Thyroid gland (tissue), 4 donors: ENCODE measurements at regions not wholly inside any gene's neighbourhood (a gene's known extent, or its start where the extent isn't known, plus 50 kb on each side); places are given as distances from the start of the nearest gene placed in this dataset.

ENCODE experiments used
- POLR2A ChIP-seq, 2 donors: fragments of 450-650 bp; IDR thresholded peaks; one replicate each; pipeline ENCODE4 v1.6.1; 2017; ENCODE audit warnings: antibody characterized with exemption in 2 of 2, mild to moderate bottlenecking in 2 of 2, moderate library complexity in 1 of 2
- TF ChIP-seq, protein P1 (sequence below), 6 experiments: fragments of 200-600 bp in 3 of 6; fragments of 450-650 bp in 3 of 6; sonication (generic) in 3 of 6; IDR thresholded peaks; one replicate each; pipeline ENCODE4 v1.5.1; 2016 to 2019; ENCODE audit warnings: antibody characterized with exemption in 6 of 6, mild to moderate bottlenecking in 2 of 6, inconsistent platforms in 1 of 6, moderate library complexity in 1 of 6

DNA sequence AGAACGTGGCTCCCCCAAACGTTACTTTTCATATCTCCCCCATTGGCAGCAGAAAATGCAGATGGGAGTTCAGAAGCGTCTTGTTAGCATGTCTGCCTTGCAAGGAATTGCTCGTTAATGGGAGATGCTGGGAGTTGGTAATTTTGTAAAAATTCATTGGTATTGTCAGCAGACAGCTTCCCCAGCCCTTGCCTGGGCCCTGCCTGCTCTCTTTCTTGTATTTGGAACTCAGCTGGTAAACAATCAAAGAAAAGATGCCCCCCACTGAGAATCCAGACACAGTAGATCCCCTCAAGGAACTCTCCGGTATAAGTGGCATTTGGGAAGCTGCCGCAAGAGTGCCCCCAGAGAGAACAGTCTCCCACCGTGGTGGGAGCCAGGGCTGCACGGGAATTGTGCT, 94.4 kb upstream of the IGSF21 start:
- TF ChIP-seq, protein P1, sequence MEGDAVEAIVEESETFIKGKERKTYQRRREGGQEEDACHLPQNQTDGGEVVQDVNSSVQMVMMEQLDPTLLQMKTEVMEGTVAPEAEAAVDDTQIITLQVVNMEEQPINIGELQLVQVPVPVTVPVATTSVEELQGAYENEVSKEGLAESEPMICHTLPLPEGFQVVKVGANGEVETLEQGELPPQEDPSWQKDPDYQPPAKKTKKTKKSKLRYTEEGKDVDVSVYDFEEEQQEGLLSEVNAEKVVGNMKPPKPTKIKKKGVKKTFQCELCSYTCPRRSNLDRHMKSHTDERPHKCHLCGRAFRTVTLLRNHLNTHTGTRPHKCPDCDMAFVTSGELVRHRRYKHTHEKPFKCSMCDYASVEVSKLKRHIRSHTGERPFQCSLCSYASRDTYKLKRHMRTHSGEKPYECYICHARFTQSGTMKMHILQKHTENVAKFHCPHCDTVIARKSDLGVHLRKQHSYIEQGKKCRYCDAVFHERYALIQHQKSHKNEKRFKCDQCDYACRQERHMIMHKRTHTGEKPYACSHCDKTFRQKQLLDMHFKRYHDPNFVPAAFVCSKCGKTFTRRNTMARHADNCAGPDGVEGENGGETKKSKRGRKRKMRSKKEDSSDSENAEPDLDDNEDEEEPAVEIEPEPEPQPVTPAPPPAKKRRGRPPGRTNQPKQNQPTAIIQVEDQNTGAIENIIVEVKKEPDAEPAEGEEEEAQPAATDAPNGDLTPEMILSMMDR (IDR thresholded peaks at IDR 0.05), result no peak
- TF ChIP-seq POLR2A (IDR thresholded peaks at IDR 0.05), result no peak
